Renal cortex interstitium (tissue), 11 donors: ENCODE measurements at regions not wholly inside any gene's neighbourhood (a gene's known extent, or its start where the extent isn't known, plus 50 kb on each side); places are given as distances from the start of the nearest gene placed in this dataset.

ENCODE experiments used
- DNase-seq, 11 donors: peaks; one replicate each; pipeline ENCODE4 v3.0.0-alpha.2; 2013; ENCODE audit warnings: low read depth in 9 of 11, low spot score in 4 of 11; ENCODE audit errors: extremely low read depth in 1 of 11

GRCh38 chr17:27989046-27989445, 53.4 kb upstream of the NLK start:
- DNase-seq: no peak

GRCh38 chr17:27990100-27990499, 52.4 kb upstream of the NLK start:
- DNase-seq: no peak

- DNase-seq: no peak
Observed at GRCh38 chr17:27990979-27991378, 51.5 kb upstream of the NLK start.

GRCh38 chr17:27991462-27991993, 50.9 kb upstream of the NLK start:
- no peak for DNase-seq
